ENCODE measurements at regions not wholly inside any gene's neighbourhood (a gene's known extent, or its start where the extent isn't known, plus 50 kb on each side); places are given as distances from the start of the nearest gene placed in this dataset.

GRCh38 chr18:43933177-43933576 lies 655.9 kb upstream of the SYT4 start:
- Histone ChIP-seq H3K27me3 (ENCODE audit: insufficient read depth, low read depth) (no peaks in the 10 kb centered on the region), H3K4me2 (no peak overlapping the region), H3K27ac (no peak overlapping the region), H3K79me2 (ENCODE audit: insufficient read depth, low read depth) (no peaks in the 10 kb centered on the region), H3K9ac (no peak overlapping the region), H3K4me3 (IDR thresholded peaks at IDR 0.05; ENCODE audit: insufficient read depth, low read depth, low read length) (no peak overlapping the region), H3K4me1 (ENCODE audit: low read depth, poor library complexity, severe bottlenecking) (no peaks in the 10 kb centered on the region), H4K20me1 (ENCODE audit: insufficient read depth) (no peaks in the 10 kb centered on the region), H3K36me3 (ENCODE audit: insufficient read depth) (no peaks in the 10 kb centered on the region), H2AFZ (ENCODE audit: low read depth) (no peak overlapping the region)
- no peak for TF ChIP-seq CTCF (conservative IDR thresholded peaks at IDR 0.05; ENCODE audit: low read depth, low read length)

DNA sequence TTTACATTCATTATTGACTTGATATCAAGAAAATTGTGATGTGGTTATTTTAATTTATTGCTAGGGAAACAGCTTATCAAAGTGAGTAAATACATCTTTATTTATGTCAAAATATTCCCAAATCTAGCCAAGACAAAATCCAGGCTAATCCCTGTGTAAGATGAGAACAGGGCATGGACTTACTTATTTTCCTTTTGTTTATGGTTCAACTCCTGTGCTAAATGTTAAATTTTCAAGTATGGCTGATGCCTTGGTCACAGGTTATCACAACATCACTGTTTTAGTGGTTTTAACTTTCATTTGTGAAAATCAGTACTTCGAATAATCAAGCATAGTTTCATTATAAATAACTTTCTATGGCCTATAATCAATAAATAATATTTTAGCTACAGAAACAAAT lies 657.0 kb upstream of the SYT4 start:
- Histone ChIP-seq H4K20me1 (ENCODE audit: insufficient read depth) (no peaks in the 10 kb centered on the region), H3K36me3 (ENCODE audit: insufficient read depth) (no peaks in the 10 kb centered on the region), H3K4me1 (ENCODE audit: low read depth, poor library complexity, severe bottlenecking) (no peaks in the 10 kb centered on the region), H3K4me3 (IDR thresholded peaks at IDR 0.05; ENCODE audit: insufficient read depth, low read depth, low read length) (no peak overlapping the region), H2AFZ (ENCODE audit: low read depth) (no peak overlapping the region), H3K27ac (no peak overlapping the region), H3K9ac (no peak overlapping the region), H3K4me2 (no peak overlapping the region), H3K79me2 (ENCODE audit: insufficient read depth, low read depth) (no peaks in the 10 kb centered on the region), H3K27me3 (ENCODE audit: insufficient read depth, low read depth) (no peaks in the 10 kb centered on the region)
- no peak for TF ChIP-seq CTCF (conservative IDR thresholded peaks at IDR 0.05; ENCODE audit: low read depth, low read length)

GRCh38 chr18:43934781-43935471 lies 657.6 kb upstream of the SYT4 start:
- no peaks in the 10 kb centered on the region for H3K36me3 ChIP-seq (ENCODE audit: insufficient read depth)
- H3K27ac ChIP-seq, result no peak overlapping the region
- no peak for TF ChIP-seq CTCF (conservative IDR thresholded peaks at IDR 0.05; ENCODE audit: low read depth, low read length)
- no peak overlapping the region for H3K4me2 ChIP-seq
- H3K9ac ChIP-seq, result no peak overlapping the region
- no peaks in the 10 kb centered on the region for H3K4me1 ChIP-seq (ENCODE audit: low read depth, poor library complexity, severe bottlenecking)
- H3K79me2 ChIP-seq (ENCODE audit: insufficient read depth, low read depth), result no peaks in the 10 kb centered on the region
- no peak overlapping the region for H3K4me3 ChIP-seq (IDR thresholded peaks at IDR 0.05; ENCODE audit: insufficient read depth, low read depth, low read length)
- no peak overlapping the region for H2AFZ ChIP-seq (ENCODE audit: low read depth)
- H4K20me1 ChIP-seq (ENCODE audit: insufficient read depth), result no peaks in the 10 kb centered on the region
- no peaks in the 10 kb centered on the region for H3K27me3 ChIP-seq (ENCODE audit: insufficient read depth, low read depth)

GRCh38 chr18:43936176-43936575 lies 658.9 kb upstream of the SYT4 start:
- no peak overlapping the region for H3K27ac ChIP-seq
- no peak for TF ChIP-seq CTCF (conservative IDR thresholded peaks at IDR 0.05; ENCODE audit: low read depth, low read length)

More at GRCh38 chr18:43936176-43936575, 658.9 kb upstream of the SYT4 start:
- Histone ChIP-seq H4K20me1 (ENCODE audit: insufficient read depth) (no peaks in the 10 kb centered on the region), H3K27me3 (ENCODE audit: insufficient read depth, low read depth) (no peaks in the 10 kb centered on the region), H2AFZ (ENCODE audit: low read depth) (no peak overlapping the region), H3K4me3 (IDR thresholded peaks at IDR 0.05; ENCODE audit: insufficient read depth, low read depth, low read length) (no peak overlapping the region), H3K4me2 (no peak overlapping the region), H3K4me1 (ENCODE audit: low read depth, poor library complexity, severe bottlenecking) (no peaks in the 10 kb centered on the region), H3K9ac (no peak overlapping the region), H3K79me2 (ENCODE audit: insufficient read depth, low read depth) (no peaks in the 10 kb centered on the region), H3K36me3 (ENCODE audit: insufficient read depth) (no peaks in the 10 kb centered on the region)

All from KMS-11 (cell line).